Right cardiac atrium (tissue), 5 donors: ENCODE measurements at regions not wholly inside any gene's neighbourhood (a gene's known extent, or its start where the extent isn't known, plus 50 kb on each side); places are given as distances from the start of the nearest gene placed in this dataset.
"Not testable (repeated sequence)": the region's sequence is repeated elsewhere in the genome, so short reads cannot be mapped to it uniquely, and the experiment has no call there.

Experiments used
- ATAC-seq, 2 donors: fragments of 200-7000 bp; cut with Tn5 transposase; one replicate each; pipeline versions ENCODE4 v1.8.0 to v1.9.1; 2020; ENCODE audit warnings: moderate library complexity in 2 of 2, mild to moderate bottlenecking in 1 of 2
- DNase-seq, 3 donors: peaks; one replicate each; pipeline ENCODE4 v3.0.0-alpha.2; 2020
- H3K27ac ChIP-seq: one replicate; pipeline ENCODE4 v1.5.1; 2013; ENCODE audit warnings: mild to moderate bottlenecking, low read length, control low read depth, moderate library complexity
- H3K27me3 ChIP-seq: one replicate; pipeline ENCODE4 v1.6.1; 2013; ENCODE audit not compliant: control insufficient read depth, insufficient read depth
- H3K4me1 ChIP-seq: one replicate; pipeline ENCODE4 v1.6.1; 2013; ENCODE audit warnings: low read length; ENCODE audit not compliant: control insufficient read depth, insufficient read depth
- H3K4me3 ChIP-seq: one replicate; pipeline ENCODE4 v1.5.1; 2013; ENCODE audit warnings: low read length, control low read depth
- H3K9me3 ChIP-seq: one replicate; pipeline ENCODE4 v1.6.1; 2013; ENCODE audit warnings: low read length; ENCODE audit not compliant: control insufficient read depth
- WGBS: extraction: QIAGEN DNeasy Blood & Tissue Kit; methylation state at CpG from one replicate; pipeline ENCODE4 v1.1.7; 2013; 5-methylcytosine and 5-hydroxymethylcytosine counted together
- intact Hi-C, 4 donors: fragments of 100-400 bp; cut with DNase I; formaldehyde crosslinking; loops; one replicate each; pipeline versions ENCODE4 v1.11.0 to v1.14.0; 2022 to 2023
- donor health status: healthy with polysubstance abuse.
- donor health status: DM: no; HTN: yes; CAD: no.
- donor health status: DM: no; HTN: no; CAD: no.
- donor health status: DM: no; HTN: yes; CAD: no; lungs with severe emphysema.
- donor health status: DM: yes; HTN: yes; CAD: no.

GRCh38 chr6:25127076-25127837 is 151.9 kb upstream of the CARMIL1 start:
- ATAC-seq (no peak), DNase-seq (no peak)
- no peaks in the 10 kb centered on the region for H3K27me3 ChIP-seq
- H3K4me3 ChIP-seq = no peak overlapping the region
- intact Hi-C loops = no loop called here
- 86% methylated on average over 5 of the region's 5 CpGs for WGBS
- H3K27ac ChIP-seq = no peak overlapping the region
- H3K4me1 ChIP-seq = peaks cover 1% of the 10 kb centered on the region
- no peaks in the 10 kb centered on the region for H3K9me3 ChIP-seq

GRCh38 chr6:25130518-25130917 is 148.7 kb upstream of the CARMIL1 start:
- intact Hi-C loops = no loop called here
- no peak for DNase-seq
- no peaks in the 10 kb centered on the region for H3K9me3 ChIP-seq
- peaks cover 1% of the 10 kb centered on the region for H3K4me1 ChIP-seq
- no peaks in the 10 kb centered on the region for H3K27me3 ChIP-seq
- no peak overlapping the region for H3K4me3 ChIP-seq
- WGBS = 32% methylated on average over 2 of the region's 2 CpGs
- no peak for ATAC-seq
- H3K27ac ChIP-seq = no peak overlapping the region

- H3K27ac ChIP-seq = no peak overlapping the region
- H3K4me3 ChIP-seq = peak overlapping the region; percentile 20
- intact Hi-C loops = no loop called here
These were observed 146.2 kb upstream of the CARMIL1 start for GRCh38 chr6:25132934-25133333.

GRCh38 chr6:25133568-25133967 is 145.6 kb upstream of the CARMIL1 start:
- intact Hi-C loops = no loop called here
- DNase-seq = no peak
- ATAC-seq = no peak
- H3K9me3 ChIP-seq = no peaks in the 10 kb centered on the region
- H3K4me3 ChIP-seq = peak overlapping the region; percentile 35
- WGBS = 18% methylated on average over 1 of the region's 1 CpG
- H3K4me1 ChIP-seq = peaks cover 1% of the 10 kb centered on the region
- H3K27me3 ChIP-seq = no peaks in the 10 kb centered on the region
- H3K27ac ChIP-seq = peak overlapping the region; percentile 52

More at GRCh38 chr6:25132934-25133333, 146.2 kb upstream of the CARMIL1 start:
- peaks cover 1% of the 10 kb centered on the region for H3K4me1 ChIP-seq
- DNase-seq (no peak), ATAC-seq (no peak)
- 93% methylated on average over 1 of the region's 1 CpG for WGBS
- H3K9me3 ChIP-seq = no peaks in the 10 kb centered on the region
- H3K27me3 ChIP-seq = no peaks in the 10 kb centered on the region

GRCh38 chr6:25136854-25137253 is 142.3 kb upstream of the CARMIL1 start:
- H3K4me1 ChIP-seq = no peaks in the 10 kb centered on the region
- peak overlapping the region; percentile 78 for H3K27ac ChIP-seq
- intact Hi-C loops = no loop called here
- no peaks in the 10 kb centered on the region for H3K27me3 ChIP-seq
- H3K4me3 ChIP-seq = peak overlapping the region; percentile 57
- WGBS = 30% methylated on average over 3 of the region's 3 CpGs
- DNase-seq = peak in 1 of 3 donors; percentile 43
- H3K9me3 ChIP-seq = no peaks in the 10 kb centered on the region
- peak; percentile 76 to 83 for ATAC-seq

- intact Hi-C loops = no loop called here
- H3K4me3 ChIP-seq = peak overlapping the region; percentile 57
- peak overlapping the region; percentile 95 for H3K27ac ChIP-seq
- WGBS = 46% methylated on average over 7 of the region's 7 CpGs
- no peaks in the 10 kb centered on the region for H3K9me3 ChIP-seq
- H3K27me3 ChIP-seq = no peaks in the 10 kb centered on the region
- H3K4me1 ChIP-seq = no peaks in the 10 kb centered on the region
- DNase-seq (no peak), ATAC-seq (peak; percentile 18 to 32)
These were observed 141.7 kb upstream of the CARMIL1 start for GRCh38 chr6:25137480-25137879.

- no peak for ATAC-seq
These were observed 141.3 kb upstream of the CARMIL1 start for GRCh38 chr6:25137916-25138232.

GRCh38 chr6:25138233-25138933 is 140.8 kb upstream of the CARMIL1 start:
- H3K9me3 ChIP-seq = no peaks in the 10 kb centered on the region
- 19% methylated on average over 7 of the region's 7 CpGs for WGBS
- peak; percentile 45 to 68 (median 66) for DNase-seq
- intact Hi-C loops = no loop called here
- H3K4me3 ChIP-seq = peak overlapping the region; percentile 57
- H3K27ac ChIP-seq = peak overlapping the region; percentile 95
- H3K27me3 ChIP-seq = no peaks in the 10 kb centered on the region
- ATAC-seq = peak; percentile 93 to 94
- no peaks in the 10 kb centered on the region for H3K4me1 ChIP-seq

More at GRCh38 chr6:25137916-25138232, 141.3 kb upstream of the CARMIL1 start:
- Histone ChIP-seq H3K27me3 (no peaks in the 10 kb centered on the region), H3K4me1 (no peaks in the 10 kb centered on the region), H3K27ac (peak overlapping the region; percentile 95), H3K9me3 (no peaks in the 10 kb centered on the region), H3K4me3 (peak overlapping the region; percentile 57)
- WGBS = 31% methylated on average over 5 of the region's 5 CpGs
- DNase-seq = no peak
- intact Hi-C loops = no loop called here

- DNase-seq = no peak
- no peaks in the 10 kb centered on the region for H3K27me3 ChIP-seq
- no peak for ATAC-seq
- H3K4me3 ChIP-seq = peak overlapping the region; percentile 57
- H3K27ac ChIP-seq = no peak overlapping the region
- WGBS = 11% methylated on average over 2 of the region's 2 CpGs
- intact Hi-C loops = no loop called here
- no peaks in the 10 kb centered on the region for H3K4me1 ChIP-seq
- no peaks in the 10 kb centered on the region for H3K9me3 ChIP-seq
These were observed 140.2 kb upstream of the CARMIL1 start for GRCh38 chr6:25138934-25139415.

GRCh38 chr6:25139608-25140007 is 139.6 kb upstream of the CARMIL1 start:
- intact Hi-C loops, H3K9me3 ChIP-seq, H3K27ac ChIP-seq, H3K4me1 ChIP-seq, H3K27me3 ChIP-seq, ATAC-seq: not testable (repeated sequence)
- H3K4me3 ChIP-seq = peak overlapping the region; percentile 57
- 69% methylated on average over 36 of the region's 36 CpGs for WGBS
- DNase-seq = peak in 2 of 3 donors; percentile 50 to 51

GRCh38 chr6:25142506-25142905 is 136.7 kb upstream of the CARMIL1 start:
- WGBS = 84% methylated on average over 2 of the region's 2 CpGs
- Histone ChIP-seq H3K27me3 (no peaks in the 10 kb centered on the region), H3K4me1 (no peaks in the 10 kb centered on the region), H3K9me3 (no peaks in the 10 kb centered on the region), H3K4me3 (no peak overlapping the region), H3K27ac (no peak overlapping the region)
- no peak for DNase-seq
- intact Hi-C loops = no loop called here
- no peak for ATAC-seq
